Coronary artery (tissue), 2 donors: ENCODE measurements at regions not wholly inside any gene's neighbourhood (a gene's known extent, or its start where the extent isn't known, plus 50 kb on each side); places are given as distances from the start of the nearest gene placed in this dataset.
A peak's percentile ranks its signal among the peaks of the same experiment; 100 is the strongest.

Experiments used
- DNase-seq: peaks from one replicate; pipeline ENCODE4 v3.0.0-alpha.2; 2017; ENCODE audit warnings: low spot score
- H3K27ac ChIP-seq, 2 donors: fragments of 200-600 bp; sonication (generic); one replicate each; pipeline ENCODE4 v1.5.1; 2016 to 2019
- H3K4me3 ChIP-seq: fragments of 200-600 bp; sonication (generic); 2 replicates; pipeline ENCODE4 v1.5.1; 2016; ENCODE audit warnings: mild to moderate bottlenecking, moderate library complexity
- CTCF ChIP-seq: fragments of 200-600 bp; sonication (generic); IDR thresholded peaks from one replicate; pipeline ENCODE4 v1.5.1; 2019; ENCODE audit warnings: antibody characterized with exemption

GRCh38 chr13:111622051-111622531 is 301.6 kb downstream of the TEX29 start:
- TF ChIP-seq CTCF: no peak
- no peak overlapping the region for H3K27ac ChIP-seq
- DNase-seq: peak; percentile 53
- no peak overlapping the region for H3K4me3 ChIP-seq

- no peak for TF ChIP-seq CTCF
- Histone ChIP-seq H3K4me3 (no peak overlapping the region), H3K27ac (no peak overlapping the region)
- DNase-seq: peak; percentile 17
Observed at GRCh38 chr13:111623208-111623607, 302.8 kb downstream of the TEX29 start.

- no peak for TF ChIP-seq CTCF
- DNase-seq: no peak
- Histone ChIP-seq H3K4me3 (no peak overlapping the region), H3K27ac (no peak overlapping the region)
Observed at GRCh38 chr13:111623743-111624505, 303.5 kb downstream of the TEX29 start.

- H3K27ac ChIP-seq: no peak overlapping the region
- DNase-seq: no peak
- H3K4me3 ChIP-seq: no peak overlapping the region
- TF ChIP-seq CTCF: no peak
Observed at GRCh38 chr13:111625526-111626315, 305.3 kb downstream of the TEX29 start.

GRCh38 chr13:111626371-111627305 is 306.2 kb downstream of the TEX29 start:
- no peak overlapping the region for H3K27ac ChIP-seq
- no peak overlapping the region for H3K4me3 ChIP-seq
- no peak for TF ChIP-seq CTCF
- no peak for DNase-seq

GRCh38 chr13:111627596-111627995 is 307.2 kb downstream of the TEX29 start:
- H3K4me3 ChIP-seq: no peak overlapping the region
- no peak for TF ChIP-seq CTCF
- DNase-seq: no peak
- no peak overlapping the region for H3K27ac ChIP-seq
